ENCODE measurements at regions not wholly inside any gene's neighbourhood (a gene's known extent, or its start where the extent isn't known, plus 50 kb on each side); places are given as distances from the start of the nearest gene placed in this dataset.

- TF ChIP-seq CTCF (IDR thresholded peaks at IDR 0.05; ENCODE audit: borderline replicate concordance, extremely low read depth, low read length, poor library complexity, severe bottlenecking) (no peak), EZH2 (IDR thresholded peaks at IDR 0.05; ENCODE audit: borderline replicate concordance, low read depth, low read length, severe bottlenecking) (no peak)
- Histone ChIP-seq H3K4me1 (ENCODE audit: insufficient read depth, low read length) (no peaks in the 10 kb centered on the region), H3K27ac (ENCODE audit: low read length) (no peak overlapping the region), H3K9me3 (ENCODE audit: insufficient read depth, low read length, severe bottlenecking) (no peaks in the 10 kb centered on the region), H3K4me2 (ENCODE audit: insufficient read depth, low read length) (no peak overlapping the region), H2AFZ (ENCODE audit: low read depth, low read length) (no peak overlapping the region), H3K79me2 (ENCODE audit: insufficient read depth, low read length) (no peaks in the 10 kb centered on the region), H3K4me3 (ENCODE audit: low read depth in 1 of 2, low read length in 2 of 2) (no peak overlapping the region), H3K9ac (ENCODE audit: low read depth, low read length) (no peak overlapping the region), H3K27me3 (ENCODE audit: insufficient read depth, low read length, poor library complexity) (peaks cover 13% of the 10 kb centered on the region), H3K36me3 (ENCODE audit: insufficient read depth, low read length) (no peaks in the 10 kb centered on the region), H4K20me1 (ENCODE audit: insufficient read depth, low read length) (no peaks in the 10 kb centered on the region)
- ATAC-seq (ENCODE audit: insufficient read depth, low read depth) = no peak
- no peak for DNase-seq
Observed at GRCh38 chr2:217325816-217326215, 466.0 kb upstream of the TNP1 start.

DNA sequence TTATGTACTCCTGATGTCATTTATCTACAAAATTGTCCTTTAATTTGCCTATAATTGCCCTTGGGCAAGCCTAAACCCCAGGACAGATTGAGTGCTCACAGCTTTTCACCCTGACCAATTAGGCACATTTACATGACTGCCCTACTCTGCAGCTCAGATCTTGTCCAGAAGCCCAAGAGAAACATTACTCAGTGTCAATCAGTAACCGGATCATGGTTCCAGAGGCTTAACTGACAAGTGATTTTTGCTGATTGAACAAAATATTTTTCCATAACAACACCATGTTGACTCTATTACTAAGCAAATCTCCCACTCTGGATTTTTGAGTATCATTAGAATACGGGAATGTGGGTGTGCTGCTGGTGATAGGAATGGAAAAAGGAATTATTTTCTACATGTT, 465.4 kb upstream of the TNP1 start:
- Histone ChIP-seq H3K79me2 (ENCODE audit: insufficient read depth, low read length) (no peaks in the 10 kb centered on the region), H3K27ac (ENCODE audit: low read length) (no peak overlapping the region), H3K4me3 (ENCODE audit: low read depth in 1 of 2, low read length in 2 of 2) (no peak overlapping the region), H2AFZ (ENCODE audit: low read depth, low read length) (no peak overlapping the region), H3K27me3 (ENCODE audit: insufficient read depth, low read length, poor library complexity) (peaks cover 13% of the 10 kb centered on the region), H3K36me3 (ENCODE audit: insufficient read depth, low read length) (no peaks in the 10 kb centered on the region), H3K4me2 (ENCODE audit: insufficient read depth, low read length) (no peak overlapping the region), H3K9me3 (ENCODE audit: insufficient read depth, low read length, severe bottlenecking) (no peaks in the 10 kb centered on the region), H3K4me1 (ENCODE audit: insufficient read depth, low read length) (no peaks in the 10 kb centered on the region), H3K9ac (ENCODE audit: low read depth, low read length) (no peak overlapping the region), H4K20me1 (ENCODE audit: insufficient read depth, low read length) (no peaks in the 10 kb centered on the region)
- TF ChIP-seq EZH2 (IDR thresholded peaks at IDR 0.05; ENCODE audit: borderline replicate concordance, low read depth, low read length, severe bottlenecking) (no peak), CTCF (IDR thresholded peaks at IDR 0.05; ENCODE audit: borderline replicate concordance, extremely low read depth, low read length, poor library complexity, severe bottlenecking) (no peak)
- ATAC-seq (ENCODE audit: insufficient read depth, low read depth) (no peak), DNase-seq (no peak)

- ATAC-seq (ENCODE audit: insufficient read depth, low read depth) = peak; percentile 100
- H3K27me3 ChIP-seq (ENCODE audit: insufficient read depth, low read length, poor library complexity) = no peaks in the 10 kb centered on the region
- H3K36me3 ChIP-seq (ENCODE audit: insufficient read depth, low read length) = no peaks in the 10 kb centered on the region
- peak overlapping the region; percentile 44; the same call in 1 of the 2 replicates for H3K4me2 ChIP-seq (ENCODE audit: insufficient read depth, low read length)
- DNase-seq = peak; percentile 26
- no peaks in the 10 kb centered on the region for H4K20me1 ChIP-seq (ENCODE audit: insufficient read depth, low read length)
- TF ChIP-seq EZH2 (IDR thresholded peaks at IDR 0.05; ENCODE audit: borderline replicate concordance, low read depth, low read length, severe bottlenecking) (no peak), CTCF (IDR thresholded peaks at IDR 0.05; ENCODE audit: borderline replicate concordance, extremely low read depth, low read length, poor library complexity, severe bottlenecking) (no peak)
- H3K4me1 ChIP-seq (ENCODE audit: insufficient read depth, low read length) = peaks cover 43% of the 10 kb centered on the region
- H3K27ac ChIP-seq (ENCODE audit: low read length) = no peak overlapping the region
- no peaks in the 10 kb centered on the region for H3K79me2 ChIP-seq (ENCODE audit: insufficient read depth, low read length)
- H3K9me3 ChIP-seq (ENCODE audit: insufficient read depth, low read length, severe bottlenecking) = peaks cover 9% of the 10 kb centered on the region
- no peak overlapping the region for H3K9ac ChIP-seq (ENCODE audit: low read depth, low read length)
- no peak overlapping the region for H2AFZ ChIP-seq (ENCODE audit: low read depth, low read length)
- H3K4me3 ChIP-seq (ENCODE audit: low read depth in 1 of 2, low read length in 2 of 2) = no peak overlapping the region
Observed at GRCh38 chr2:217316743-217317142, 456.9 kb upstream of the TNP1 start.

GRCh38 chr2:217314021-217314460, 454.2 kb upstream of the TNP1 start:
- Histone ChIP-seq H3K27me3 (ENCODE audit: insufficient read depth, low read length, poor library complexity) (peaks cover 8% of the 10 kb centered on the region), H3K9me3 (ENCODE audit: insufficient read depth, low read length, severe bottlenecking) (peaks cover 9% of the 10 kb centered on the region), H4K20me1 (ENCODE audit: insufficient read depth, low read length) (no peaks in the 10 kb centered on the region), H3K27ac (ENCODE audit: low read length) (no peak overlapping the region), H3K4me1 (ENCODE audit: insufficient read depth, low read length) (peaks cover 43% of the 10 kb centered on the region), H3K36me3 (ENCODE audit: insufficient read depth, low read length) (no peaks in the 10 kb centered on the region), H3K4me3 (ENCODE audit: low read depth in 1 of 2, low read length in 2 of 2) (no peak overlapping the region), H3K4me2 (ENCODE audit: insufficient read depth, low read length) (no peak overlapping the region), H3K9ac (ENCODE audit: low read depth, low read length) (no peak overlapping the region), H2AFZ (ENCODE audit: low read depth, low read length) (no peak overlapping the region), H3K79me2 (ENCODE audit: insufficient read depth, low read length) (no peaks in the 10 kb centered on the region)
- no peak for ATAC-seq (ENCODE audit: insufficient read depth, low read depth)
- TF ChIP-seq EZH2 (IDR thresholded peaks at IDR 0.05; ENCODE audit: borderline replicate concordance, low read depth, low read length, severe bottlenecking) (no peak), CTCF (IDR thresholded peaks at IDR 0.05; ENCODE audit: borderline replicate concordance, extremely low read depth, low read length, poor library complexity, severe bottlenecking) (no peak)
- DNase-seq = no peak
